GM12872 (cell line): ENCODE measurements at regions not wholly inside any gene's neighbourhood (a gene's known extent, or its start where the extent isn't known, plus 50 kb on each side); places are given as distances from the start of the nearest gene placed in this dataset.

ENCODE experiments used
- TF ChIP-seq, protein P1 (sequence below): IDR thresholded peaks from 3 replicates; pipeline ENCODE4 v1.5.1; 2011; ENCODE audit warnings: low read depth, mild to moderate bottlenecking, low read length, moderate library complexity; ENCODE audit not compliant: insufficient read depth

GRCh38 chr5:110115503-110115902 lies 425.8 kb downstream of the MAN2A1 start:
- TF ChIP-seq, protein P1, sequence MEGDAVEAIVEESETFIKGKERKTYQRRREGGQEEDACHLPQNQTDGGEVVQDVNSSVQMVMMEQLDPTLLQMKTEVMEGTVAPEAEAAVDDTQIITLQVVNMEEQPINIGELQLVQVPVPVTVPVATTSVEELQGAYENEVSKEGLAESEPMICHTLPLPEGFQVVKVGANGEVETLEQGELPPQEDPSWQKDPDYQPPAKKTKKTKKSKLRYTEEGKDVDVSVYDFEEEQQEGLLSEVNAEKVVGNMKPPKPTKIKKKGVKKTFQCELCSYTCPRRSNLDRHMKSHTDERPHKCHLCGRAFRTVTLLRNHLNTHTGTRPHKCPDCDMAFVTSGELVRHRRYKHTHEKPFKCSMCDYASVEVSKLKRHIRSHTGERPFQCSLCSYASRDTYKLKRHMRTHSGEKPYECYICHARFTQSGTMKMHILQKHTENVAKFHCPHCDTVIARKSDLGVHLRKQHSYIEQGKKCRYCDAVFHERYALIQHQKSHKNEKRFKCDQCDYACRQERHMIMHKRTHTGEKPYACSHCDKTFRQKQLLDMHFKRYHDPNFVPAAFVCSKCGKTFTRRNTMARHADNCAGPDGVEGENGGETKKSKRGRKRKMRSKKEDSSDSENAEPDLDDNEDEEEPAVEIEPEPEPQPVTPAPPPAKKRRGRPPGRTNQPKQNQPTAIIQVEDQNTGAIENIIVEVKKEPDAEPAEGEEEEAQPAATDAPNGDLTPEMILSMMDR: no peak

GRCh38 chr5:110116539-110116938 lies 426.8 kb downstream of the MAN2A1 start:
- TF ChIP-seq, protein P1: no peak

GRCh38 chr5:110134963-110135935 lies 445.5 kb downstream of the MAN2A1 start:
- TF ChIP-seq, protein P1: no peak

DNA sequence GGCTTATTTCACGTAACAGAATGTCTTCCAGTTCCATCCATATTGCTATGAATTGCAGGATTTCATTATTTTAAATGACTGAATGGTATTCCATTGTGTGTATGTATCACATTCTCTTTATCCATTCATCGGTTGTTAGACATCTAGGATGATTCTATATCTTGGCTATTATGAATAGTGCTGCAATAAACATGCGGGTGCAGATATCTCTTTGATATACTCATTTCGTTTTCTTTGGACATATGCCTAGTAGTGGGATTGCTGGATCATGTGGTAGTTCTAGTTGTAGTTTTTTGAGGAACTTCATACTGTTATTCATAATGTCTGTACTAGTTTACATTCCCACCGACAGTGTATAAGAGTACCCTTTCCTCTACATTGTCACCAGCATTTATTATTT lies 460.5 kb downstream of the MAN2A1 start:
- TF ChIP-seq, protein P1: no peak

DNA sequence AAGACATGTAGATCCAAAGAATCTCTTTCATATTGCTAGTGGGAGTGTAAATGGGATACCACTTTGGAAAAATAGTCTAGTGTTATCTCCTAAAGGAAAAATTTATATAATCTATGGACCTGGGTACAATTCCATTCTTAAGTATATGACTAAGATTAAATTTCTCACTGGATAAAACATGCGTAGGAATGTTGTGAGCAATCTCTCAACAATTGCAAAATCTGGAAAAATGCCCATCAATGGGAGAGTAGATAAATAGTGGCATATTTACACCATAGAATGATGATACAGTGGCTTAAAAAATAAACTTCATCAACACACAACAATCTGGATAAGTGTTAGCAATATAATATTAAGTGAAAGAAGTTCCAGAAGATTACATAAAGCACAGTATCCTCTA lies 469.5 kb downstream of the MAN2A1 start:
- TF ChIP-seq, protein P1: no peak

- TF ChIP-seq, protein P1: no peak
Measured at GRCh38 chr5:110161162-110161561, 471.4 kb downstream of the MAN2A1 start.

- TF ChIP-seq, protein P1: no peak
Measured at GRCh38 chr5:110165366-110165765, 475.6 kb downstream of the MAN2A1 start.
